ENCODE measurements at regions not wholly inside any gene's neighbourhood (a gene's known extent, or its start where the extent isn't known, plus 50 kb on each side); places are given as distances from the start of the nearest gene placed in this dataset.
A peak's percentile ranks its signal among the peaks of the same experiment; 100 is the strongest.

DNA sequence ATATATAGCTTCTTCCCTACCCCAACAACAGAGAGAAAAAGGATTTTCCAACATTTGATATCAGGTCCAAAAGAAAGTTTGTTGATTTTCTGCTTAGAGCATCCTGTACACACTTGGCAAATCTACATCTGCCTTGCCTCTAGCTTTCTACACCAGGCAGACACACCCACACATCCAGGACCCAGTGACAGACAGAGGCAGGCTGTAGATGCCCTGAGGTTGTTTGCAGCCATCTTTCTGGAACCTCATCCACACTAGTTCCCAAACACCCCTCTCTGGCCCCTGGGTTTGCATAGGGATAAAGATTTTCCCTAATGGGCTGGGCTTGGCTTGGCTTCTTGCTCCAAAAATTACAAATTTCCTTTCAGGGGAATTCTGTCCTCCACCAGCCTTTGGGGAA lies 138.2 kb upstream of the FST start:
- Histone ChIP-seq H3K4me3 (no peak overlapping the region), H3K36me3 (no peaks in the 10 kb centered on the region), H3K27ac (no peak overlapping the region), H3K27me3 (no peaks in the 10 kb centered on the region), H3K4me1 (peaks cover 0 to 8% of the 10 kb centered on the region in 2 donors), H3K9me3 (peaks cover 0 to 4% of the 10 kb centered on the region in 2 donors)
- intact Hi-C loops (cut with DNase I) = no loop called here
- no peak for DNase-seq (ENCODE audit: low spot score in 2 of 2)
- TF ChIP-seq, protein P1, sequence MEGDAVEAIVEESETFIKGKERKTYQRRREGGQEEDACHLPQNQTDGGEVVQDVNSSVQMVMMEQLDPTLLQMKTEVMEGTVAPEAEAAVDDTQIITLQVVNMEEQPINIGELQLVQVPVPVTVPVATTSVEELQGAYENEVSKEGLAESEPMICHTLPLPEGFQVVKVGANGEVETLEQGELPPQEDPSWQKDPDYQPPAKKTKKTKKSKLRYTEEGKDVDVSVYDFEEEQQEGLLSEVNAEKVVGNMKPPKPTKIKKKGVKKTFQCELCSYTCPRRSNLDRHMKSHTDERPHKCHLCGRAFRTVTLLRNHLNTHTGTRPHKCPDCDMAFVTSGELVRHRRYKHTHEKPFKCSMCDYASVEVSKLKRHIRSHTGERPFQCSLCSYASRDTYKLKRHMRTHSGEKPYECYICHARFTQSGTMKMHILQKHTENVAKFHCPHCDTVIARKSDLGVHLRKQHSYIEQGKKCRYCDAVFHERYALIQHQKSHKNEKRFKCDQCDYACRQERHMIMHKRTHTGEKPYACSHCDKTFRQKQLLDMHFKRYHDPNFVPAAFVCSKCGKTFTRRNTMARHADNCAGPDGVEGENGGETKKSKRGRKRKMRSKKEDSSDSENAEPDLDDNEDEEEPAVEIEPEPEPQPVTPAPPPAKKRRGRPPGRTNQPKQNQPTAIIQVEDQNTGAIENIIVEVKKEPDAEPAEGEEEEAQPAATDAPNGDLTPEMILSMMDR (IDR thresholded peaks at IDR 0.05) = no peak

DNA sequence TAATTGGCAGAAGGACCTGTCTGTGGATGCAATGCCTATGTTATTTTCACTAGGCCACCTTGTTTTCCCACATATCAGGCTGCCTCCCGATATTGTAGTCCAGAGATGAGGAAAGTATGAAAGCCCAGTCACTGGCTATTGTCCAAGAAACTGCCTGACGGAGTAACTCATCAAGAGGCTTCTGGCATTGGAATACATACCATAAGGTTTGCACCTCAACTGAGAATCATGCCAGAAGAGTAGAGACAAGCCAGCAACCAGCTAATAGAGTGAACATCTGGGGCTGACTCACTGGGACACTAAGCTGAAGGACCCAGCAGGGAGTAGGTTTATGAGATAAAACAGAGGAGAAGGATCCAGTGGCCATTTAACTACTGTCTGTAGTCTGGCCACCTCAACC lies 137.2 kb upstream of the FST start:
- no peak overlapping the region for H3K4me3 ChIP-seq
- DNase-seq (ENCODE audit: low spot score in 2 of 2) = no peak
- H3K27me3 ChIP-seq = no peaks in the 10 kb centered on the region
- no peaks in the 10 kb centered on the region for H3K36me3 ChIP-seq
- TF ChIP-seq, protein P1 (IDR thresholded peaks at IDR 0.05) = no peak
- intact Hi-C loops (cut with DNase I) = no loop called here
- peaks cover 0 to 8% of the 10 kb centered on the region in 2 donors for H3K4me1 ChIP-seq
- H3K27ac ChIP-seq = peak overlapping the region in 1 of 2 donors; percentile 3
- peaks cover 0 to 4% of the 10 kb centered on the region in 2 donors for H3K9me3 ChIP-seq

DNA sequence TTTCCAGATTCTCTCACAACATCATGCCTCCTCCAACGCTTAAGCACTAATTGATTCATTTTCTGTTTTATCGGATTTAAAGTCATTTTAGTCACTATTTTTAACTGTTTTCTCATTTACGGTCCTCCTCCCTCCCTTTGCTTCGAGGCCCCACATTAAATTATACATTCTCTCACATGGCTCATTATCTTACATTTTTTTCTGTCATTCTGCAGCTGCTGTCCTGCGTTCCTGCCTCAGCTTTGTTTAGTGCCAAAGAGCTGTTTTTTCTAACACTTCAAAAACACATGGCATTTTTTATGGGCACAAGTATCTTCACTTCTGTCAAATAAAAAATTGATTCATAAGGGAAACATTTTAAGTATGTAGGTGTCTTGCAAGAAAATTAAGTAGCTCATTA lies 130.1 kb upstream of the FST start:
- no peak for DNase-seq (ENCODE audit: low spot score in 2 of 2)
- TF ChIP-seq, protein P1 (IDR thresholded peaks at IDR 0.05) = no peak
- no peaks in the 10 kb centered on the region for H3K27me3 ChIP-seq
- H3K4me3 ChIP-seq = no peak overlapping the region
- H3K36me3 ChIP-seq = no peaks in the 10 kb centered on the region
- no peaks in the 10 kb centered on the region for H3K9me3 ChIP-seq
- H3K27ac ChIP-seq = no peak overlapping the region
- intact Hi-C loops (cut with DNase I) = no loop called here
- peaks cover 0 to 4% of the 10 kb centered on the region in 2 donors for H3K4me1 ChIP-seq

DNA sequence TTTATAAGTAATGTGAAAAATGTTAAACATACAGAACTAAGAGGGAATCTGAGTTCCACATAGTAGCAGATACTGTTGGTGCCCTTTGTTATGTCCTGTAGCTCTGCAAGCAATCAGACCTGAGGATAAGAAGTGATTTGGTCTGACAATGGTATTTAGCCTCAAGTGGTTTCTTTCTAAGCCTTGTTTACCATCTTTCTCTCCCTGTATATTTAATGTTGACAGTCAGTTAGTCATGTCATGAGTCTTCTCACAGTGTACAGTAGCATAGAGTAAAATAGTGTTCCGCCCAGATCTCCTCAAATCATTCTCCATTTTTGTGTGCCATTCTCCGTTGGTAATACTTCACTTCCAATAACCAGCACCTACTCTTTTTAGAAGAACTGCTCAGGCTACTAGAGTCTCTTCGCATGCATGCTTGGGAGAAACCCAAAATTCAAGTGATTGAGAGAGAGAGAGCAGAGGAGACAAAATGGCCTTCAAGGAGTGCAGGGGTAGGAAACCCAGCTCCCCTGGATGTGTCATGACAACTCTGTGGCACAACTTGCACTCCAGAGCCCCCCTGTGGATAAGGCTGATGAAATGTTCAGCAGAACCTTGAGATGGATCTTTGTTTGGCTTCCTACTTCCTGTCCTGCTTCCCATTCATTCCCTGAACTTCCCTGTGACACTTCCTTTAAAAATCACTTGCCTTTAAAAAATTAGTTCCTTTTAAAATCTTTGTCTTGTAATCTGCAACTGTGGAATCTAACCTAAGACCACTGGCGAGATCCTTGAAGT lies 129.2 kb upstream of the FST start:
- TF ChIP-seq, protein P1 (IDR thresholded peaks at IDR 0.05) = no peak
- no peaks in the 10 kb centered on the region for H3K27me3 ChIP-seq
- H3K4me3 ChIP-seq = no peak overlapping the region
- DNase-seq (ENCODE audit: low spot score in 2 of 2) = no peak
- intact Hi-C loops (cut with DNase I) = no loop called here
- H3K9me3 ChIP-seq = no peaks in the 10 kb centered on the region
- no peak overlapping the region for H3K27ac ChIP-seq
- H3K36me3 ChIP-seq = no peaks in the 10 kb centered on the region
- H3K4me1 ChIP-seq = peaks cover 0 to 4% of the 10 kb centered on the region in 2 donors

DNA sequence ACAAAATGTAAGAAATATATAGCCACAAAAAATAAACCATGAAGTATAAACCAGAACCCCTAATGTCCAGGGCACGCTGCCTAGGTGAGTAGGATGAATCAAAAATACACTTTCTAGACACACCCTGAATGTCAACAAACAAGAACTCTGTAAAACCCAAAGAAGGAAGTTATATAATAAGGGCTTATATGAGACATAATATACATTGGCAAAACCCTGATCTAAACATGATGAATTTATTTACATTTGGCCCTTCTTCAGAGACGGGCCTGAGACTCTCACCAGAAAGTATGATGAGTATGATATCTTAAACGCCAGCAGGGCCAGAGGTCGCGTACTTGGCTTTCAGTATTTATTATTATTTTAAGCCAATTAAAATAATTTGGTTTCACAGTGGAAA lies 125.1 kb upstream of the FST start:
- H3K36me3 ChIP-seq = no peaks in the 10 kb centered on the region
- H3K27me3 ChIP-seq = no peaks in the 10 kb centered on the region
- intact Hi-C loops (cut with DNase I) = no loop called here
- DNase-seq (ENCODE audit: low spot score in 2 of 2) = no peak
- TF ChIP-seq, protein P1 (IDR thresholded peaks at IDR 0.05) = no peak
- no peaks in the 10 kb centered on the region for H3K9me3 ChIP-seq
- H3K4me1 ChIP-seq = peaks cover 0 to 7% of the 10 kb centered on the region in 2 donors
- H3K4me3 ChIP-seq = no peak overlapping the region
- H3K27ac ChIP-seq = peak overlapping the region; percentile 36 to 47
